ENCODE measurements at regions not wholly inside any gene's neighbourhood (a gene's known extent, or its start where the extent isn't known, plus 50 kb on each side); places are given as distances from the start of the nearest gene placed in this dataset.

GRCh38 chr11:123313262-123313661 is 116.8 kb upstream of the GRAMD1B start:
- in situ Hi-C loops (cut with MboI; ENCODE audit: low pct_unique_long_range_greater_than_20kb in 2 of 9, low sequenced_read_pairs in 9 of 9, unreplicated experiment in 9 of 9), result loop anchor here in 2 of 9 experiments (25.0 kb wide), 1 partner anchor 174 kb away; no protein-coding TSS in a partner anchor
- H3K27ac ChIP-seq, result no peak overlapping the region
- H3K4me1 ChIP-seq (replicated peaks in 1 of 2), result peaks cover 3 to 10% of the 10 kb centered on the region in 2 donors
- no peak overlapping the region for H3K4me3 ChIP-seq
- ATAC-seq (replicated peaks in 6 of 8), result peak in 5 of 8 experiments; percentile 38 to 65 (median 52)
- 9 to 90% (median 53%) methylated on average over 1 to 5 of the region's 5 CpGs; no CpG with 5 or more reads in 2 of the 10 experiments for WGBS, 10 experiments

- WGBS, 10 experiments, result 0 to 77% (median 49%) methylated on average over 1 to 6 of the region's 7 CpGs; no CpG with 5 or more reads in 1 of the 10 experiments
- no peak overlapping the region for H3K4me3 ChIP-seq
- peaks cover 2 to 12% of the 10 kb centered on the region in 2 donors for H3K4me1 ChIP-seq (replicated peaks in 1 of 2)
- in situ Hi-C loops (cut with MboI; ENCODE audit: low pct_unique_long_range_greater_than_20kb in 2 of 9, low sequenced_read_pairs in 9 of 9, unreplicated experiment in 9 of 9), result loop anchor here in 4 of 9 experiments (10.0 to 25.0 kb wide), 2 partner anchors 167 to 179 kb away; no protein-coding TSS in a partner anchor
- H3K27ac ChIP-seq, result no peak overlapping the region
- ATAC-seq (replicated peaks in 6 of 8), result peak in 7 of 8 experiments; percentile 46 to 97 (median 74)
Measured at GRCh38 chr11:123308077-123308476, 113.0 kb upstream of the CLMP start.

- Histone ChIP-seq H3K4me3 (no peak overlapping the region), H3K27ac (no peak overlapping the region), H3K4me1 (replicated peaks in 1 of 2) (peaks cover under 1 to 8% of the 10 kb centered on the region in 2 donors)
- 14 to 96% (median 83%) methylated on average over 1 to 4 of the region's 4 CpGs for WGBS, 10 experiments
- ATAC-seq (replicated peaks in 6 of 8), result no peak
- in situ Hi-C loops (cut with MboI; ENCODE audit: low pct_unique_long_range_greater_than_20kb in 2 of 9, low sequenced_read_pairs in 9 of 9, unreplicated experiment in 9 of 9), result loop anchor here in 4 of 9 experiments (10.0 to 25.0 kb wide), 2 partner anchors 168 to 180 kb away; no protein-coding TSS in a partner anchor
Measured at GRCh38 chr11:123307276-123307675, 112.2 kb upstream of the CLMP start.

GRCh38 chr11:123306531-123306930 is 111.5 kb upstream of the CLMP start:
- H3K27ac ChIP-seq, result no peak overlapping the region
- H3K4me1 ChIP-seq (replicated peaks in 1 of 2), result peaks cover 5 to 8% of the 10 kb centered on the region in 2 donors
- WGBS, 10 experiments, result 67 to 100% (median 86%) methylated on average over 1 to 6 of the region's 7 CpGs; no CpG with 5 or more reads in 4 of the 10 experiments
- no peak for ATAC-seq (replicated peaks in 6 of 8)
- in situ Hi-C loops (cut with MboI; ENCODE audit: low pct_unique_long_range_greater_than_20kb in 2 of 9, low sequenced_read_pairs in 9 of 9, unreplicated experiment in 9 of 9), result loop anchor here in 4 of 9 experiments (10.0 to 25.0 kb wide), 2 partner anchors 168 to 181 kb away; no protein-coding TSS in a partner anchor
- H3K4me3 ChIP-seq, result no peak overlapping the region

GRCh38 chr11:123305601-123306375 is 110.7 kb upstream of the CLMP start:
- in situ Hi-C loops (cut with MboI; ENCODE audit: low pct_unique_long_range_greater_than_20kb in 2 of 9, low sequenced_read_pairs in 9 of 9, unreplicated experiment in 9 of 9), result loop anchor here in 4 of 9 experiments (10.0 to 25.0 kb wide), 2 partner anchors 169 to 182 kb away; no protein-coding TSS in a partner anchor
- Histone ChIP-seq H3K4me1 (replicated peaks in 1 of 2) (peaks cover 5 to 8% of the 10 kb centered on the region in 2 donors), H3K4me3 (no peak overlapping the region), H3K27ac (no peak overlapping the region)
- 50 to 100% (median 84%) methylated on average over 2 to 9 of the region's 10 CpGs for WGBS, 10 experiments
- no peak for ATAC-seq (replicated peaks in 6 of 8)

- in situ Hi-C loops (cut with MboI; ENCODE audit: low pct_unique_long_range_greater_than_20kb in 2 of 9, low sequenced_read_pairs in 9 of 9, unreplicated experiment in 9 of 9), result loop anchor here in 4 of 9 experiments (10.0 to 25.0 kb wide), 2 partner anchors 170 to 182 kb away; no protein-coding TSS in a partner anchor
- Histone ChIP-seq H3K4me1 (replicated peaks in 1 of 2) (peaks cover 5 to 8% of the 10 kb centered on the region in 2 donors), H3K4me3 (no peak overlapping the region), H3K27ac (no peak overlapping the region)
- WGBS, 10 experiments, result 53 to 91% (median 77%) methylated on average over 1 to 6 of the region's 8 CpGs
- ATAC-seq (replicated peaks in 6 of 8), result no peak
Measured at GRCh38 chr11:123304828-123305466, 109.9 kb upstream of the CLMP start.

GRCh38 chr11:123303924-123304323 is 108.9 kb upstream of the CLMP start:
- 65 to 100% (median 90%) methylated on average over 2 to 6 of the region's 6 CpGs; no CpG with 5 or more reads in 2 of the 10 experiments for WGBS, 10 experiments
- Histone ChIP-seq H3K4me1 (replicated peaks in 1 of 2) (peaks cover 5 to 9% of the 10 kb centered on the region in 2 donors), H3K4me3 (no peak overlapping the region), H3K27ac (no peak overlapping the region)
- in situ Hi-C loops (cut with MboI; ENCODE audit: low pct_unique_long_range_greater_than_20kb in 2 of 9, low sequenced_read_pairs in 9 of 9, unreplicated experiment in 9 of 9), result loop anchor here in 4 of 9 experiments (10.0 to 25.0 kb wide), 2 partner anchors 171 to 183 kb away; no protein-coding TSS in a partner anchor
- no peak for ATAC-seq (replicated peaks in 6 of 8)

GRCh38 chr11:123302751-123303195 is 107.7 kb upstream of the CLMP start:
- 0 to 87% (median 69%) methylated on average over 1 to 6 of the region's 8 CpGs for WGBS, 10 experiments
- in situ Hi-C loops (cut with MboI; ENCODE audit: low pct_unique_long_range_greater_than_20kb in 2 of 9, low sequenced_read_pairs in 9 of 9, unreplicated experiment in 9 of 9), result loop anchor here in 4 of 9 experiments (10.0 to 25.0 kb wide), 2 partner anchors 172 to 185 kb away; no protein-coding TSS in a partner anchor
- no peak overlapping the region for H3K4me3 ChIP-seq
- H3K4me1 ChIP-seq (replicated peaks in 1 of 2), result peaks cover 5 to 6% of the 10 kb centered on the region in 2 donors
- no peak overlapping the region for H3K27ac ChIP-seq
- ATAC-seq (replicated peaks in 6 of 8), result peak in 1 of 8 experiments; percentile 10

- in situ Hi-C loops (cut with MboI; ENCODE audit: low pct_unique_long_range_greater_than_20kb in 2 of 9, low sequenced_read_pairs in 9 of 9, unreplicated experiment in 9 of 9), result loop anchor here in 4 of 9 experiments (10.0 to 25.0 kb wide), 2 partner anchors 173 to 185 kb away; no protein-coding TSS in a partner anchor
- Histone ChIP-seq H3K4me1 (replicated peaks in 1 of 2) (peaks cover 2 to 5% of the 10 kb centered on the region in 2 donors), H3K4me3 (peak overlapping the region; percentile 24 to 38 (median 24)), H3K27ac (no peak overlapping the region)
- ATAC-seq (replicated peaks in 6 of 8), result peak; percentile 90 to 97 (median 92)
- WGBS, 10 experiments, result 0 to 9% (median 2%) methylated on average over 1 to 18 of the region's 56 CpGs; no CpG with 5 or more reads in 2 of the 10 experiments
Measured at GRCh38 chr11:123301696-123302400, 106.8 kb upstream of the CLMP start.

- H3K4me1 ChIP-seq (replicated peaks in 1 of 2), result peaks cover 2 to 5% of the 10 kb centered on the region in 2 donors
- whole genome bisulfite sequencing, 10 experiments, result 17 to 92% (median 78%) methylated on average over 1 to 3 of the region's 3 CpGs; no CpG with 5 or more reads in 1 of the 10 experiments
- ATAC-seq (replicated peaks in 6 of 8), result peak in 1 of 8 experiments; percentile 14
- no peak overlapping the region for H3K27ac ChIP-seq
- H3K4me3 ChIP-seq, result no peak overlapping the region
- in situ Hi-C loops (cut with MboI; ENCODE audit: low pct_unique_long_range_greater_than_20kb in 2 of 9, low sequenced_read_pairs in 9 of 9, unreplicated experiment in 9 of 9), result loop anchor here in 4 of 9 experiments (10.0 to 25.0 kb wide), 2 partner anchors 174 to 186 kb away; no protein-coding TSS in a partner anchor
Measured at GRCh38 chr11:123301013-123301591, 106.1 kb upstream of the CLMP start.

- in situ Hi-C loops (cut with MboI; ENCODE audit: low pct_unique_long_range_greater_than_20kb in 2 of 9, low sequenced_read_pairs in 9 of 9, unreplicated experiment in 9 of 9), result loop anchor here in 6 of 9 experiments (10.0 to 25.0 kb wide), 2 partner anchors 175 to 188 kb away; no protein-coding TSS in a partner anchor
- no peak overlapping the region for H3K4me3 ChIP-seq
- no peak overlapping the region for H3K27ac ChIP-seq
- 40 to 100% (median 90%) methylated on average over 1 of the region's 7 CpGs; no CpG with 5 or more reads in 6 of the 10 experiments for WGBS, 10 experiments
- ATAC-seq (replicated peaks in 6 of 8), result no peak
- H3K4me1 ChIP-seq (replicated peaks in 1 of 2), result peaks cover 2 to 5% of the 10 kb centered on the region in 2 donors
Measured at GRCh38 chr11:123299721-123300120, 104.7 kb upstream of the CLMP start.

Measured in motor neuron (in vitro differentiated cells).